Upper lobe of left lung (tissue), 4 donors: ENCODE measurements at regions not wholly inside any gene's neighbourhood (a gene's known extent, or its start where the extent isn't known, plus 50 kb on each side); places are given as distances from the start of the nearest gene placed in this dataset.

Source experiments
- CTCF ChIP-seq, 6 experiments: fragments of 450-650 bp in 4 of 6; fragments of 200-600 bp in 2 of 6; sonication (generic) in 2 of 6; IDR thresholded peaks; one replicate each; pipeline ENCODE4 v1.5.1; 2016 to 2019; ENCODE audit warnings: antibody characterized with exemption in 6 of 6
- EP300 ChIP-seq, 4 donors: sonication (generic); formaldehyde crosslinking; IDR thresholded peaks; one replicate each; pipeline ENCODE4 v1.5.1; 2017; ENCODE audit warnings: antibody characterized with exemption in 4 of 4, control low read depth in 2 of 4
- POLR2A ChIP-seq, 4 donors: fragments of 450-650 bp; IDR thresholded peaks; one replicate each; pipeline ENCODE4 v1.5.1; 2016 to 2017; ENCODE audit warnings: antibody characterized with exemption in 4 of 4, mild to moderate bottlenecking in 2 of 4
- POLR2AphosphoS5 ChIP-seq, 2 donors: sonication (generic); formaldehyde crosslinking; IDR thresholded peaks; one replicate each; pipeline ENCODE4 v1.5.1; 2017; ENCODE audit warnings: antibody characterized with exemption in 2 of 2

- no peak for TF ChIP-seq CTCF (IDR thresholded peaks at IDR 0.05)
- no peak for TF ChIP-seq POLR2A (IDR thresholded peaks at IDR 0.05)
- TF ChIP-seq POLR2AphosphoS5 (IDR thresholded peaks at IDR 0.05), result no peak
- no peak for TF ChIP-seq EP300 (IDR thresholded peaks at IDR 0.05)
Observed at GRCh38 chr12:92382383-92382878, 236.8 kb upstream of the BTG1 start.
